ENCODE measurements at regions not wholly inside any gene's neighbourhood (a gene's known extent, or its start where the extent isn't known, plus 50 kb on each side); places are given as distances from the start of the nearest gene placed in this dataset.
"Not testable (repeated sequence)": the region's sequence is repeated elsewhere in the genome, so short reads cannot be mapped to it uniquely, and the experiment has no call there.

- H3K27ac ChIP-seq (ENCODE audit: low read depth, low read length) = no peak overlapping the region
- peaks cover 4% of the 10 kb centered on the region; the same call in 1 of the 2 replicates for H3K9me3 ChIP-seq (ENCODE audit: insufficient read depth, low read depth, low read length)
- H3K36me3 ChIP-seq (ENCODE audit: insufficient read depth, low read length) = no peaks in the 10 kb centered on the region
- no peaks in the 10 kb centered on the region for H3K4me1 ChIP-seq (ENCODE audit: insufficient read depth, low read length)
- 90% methylated on average over 2 of the region's 3 CpGs for WGBS
- H3K27me3 ChIP-seq (ENCODE audit: insufficient read depth, low read length) = no peaks in the 10 kb centered on the region
- H3K9ac ChIP-seq (ENCODE audit: low read depth, low read length) = no peak overlapping the region
- H3K4me3 ChIP-seq (ENCODE audit: low read length) = no peak overlapping the region
Observed at GRCh38 chr12:88703790-88704189, 123.5 kb upstream of the KITLG start.

- no peak overlapping the region for H3K9ac ChIP-seq (ENCODE audit: low read depth, low read length)
- peaks cover 19% of the 10 kb centered on the region for H3K9me3 ChIP-seq (ENCODE audit: insufficient read depth, low read depth, low read length)
- no peak overlapping the region for H3K27ac ChIP-seq (ENCODE audit: low read depth, low read length)
- WGBS = over 99% methylated on average over 3 of the region's 3 CpGs
- no peak overlapping the region for H3K4me3 ChIP-seq (ENCODE audit: low read length)
- H3K4me1 ChIP-seq (ENCODE audit: insufficient read depth, low read length) = no peaks in the 10 kb centered on the region
- no peaks in the 10 kb centered on the region for H3K27me3 ChIP-seq (ENCODE audit: insufficient read depth, low read length)
- H3K36me3 ChIP-seq (ENCODE audit: insufficient read depth, low read length) = no peaks in the 10 kb centered on the region
Observed at GRCh38 chr12:88698471-88698870, 118.2 kb upstream of the KITLG start.

DNA sequence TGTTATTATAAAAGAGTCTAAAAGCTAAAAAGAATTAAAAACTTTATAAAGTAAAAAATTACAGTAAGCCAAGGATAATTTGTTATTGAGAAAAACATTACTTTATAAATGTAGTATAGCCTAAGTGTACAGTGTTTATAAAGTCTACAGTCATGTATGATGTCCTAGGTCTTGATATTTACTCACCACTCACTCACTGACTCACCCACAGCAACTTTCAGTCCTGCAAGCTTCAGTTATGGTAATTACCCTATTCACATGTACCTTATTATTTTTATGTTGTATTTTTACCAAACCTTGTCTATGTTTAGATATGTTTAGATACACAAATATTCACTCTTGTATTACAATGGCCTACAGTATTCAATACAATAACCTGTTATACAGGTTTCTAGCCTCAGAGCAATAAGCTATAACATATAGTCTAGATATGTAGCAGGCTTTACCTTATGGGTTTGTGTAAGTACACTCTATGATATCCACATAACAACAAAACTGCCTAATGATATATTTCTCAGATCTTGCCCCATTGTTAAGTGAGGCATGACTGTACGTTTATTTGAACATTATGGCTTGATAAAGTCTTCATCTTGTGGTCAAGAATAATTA is 113.7 kb upstream of the KITLG start:
- H3K9ac ChIP-seq (ENCODE audit: low read depth, low read length) = no peak overlapping the region
- H3K4me1 ChIP-seq (ENCODE audit: insufficient read depth, low read length) = no peaks in the 10 kb centered on the region
- H3K9me3 ChIP-seq (ENCODE audit: insufficient read depth, low read depth, low read length) = peaks cover 15% of the 10 kb centered on the region
- no peaks in the 10 kb centered on the region for H3K36me3 ChIP-seq (ENCODE audit: insufficient read depth, low read length)
- H3K27ac ChIP-seq (ENCODE audit: low read depth, low read length) = no peak overlapping the region
- no CpG with 5 or more reads among the region's 1 CpG for WGBS
- H3K27me3 ChIP-seq (ENCODE audit: insufficient read depth, low read length) = no peaks in the 10 kb centered on the region
- H3K4me3 ChIP-seq (ENCODE audit: low read length) = no peak overlapping the region

- H3K27me3 ChIP-seq (ENCODE audit: insufficient read depth, low read length) = no peaks in the 10 kb centered on the region
- no peaks in the 10 kb centered on the region for H3K36me3 ChIP-seq (ENCODE audit: insufficient read depth, low read length)
- H3K4me1 ChIP-seq (ENCODE audit: insufficient read depth, low read length) = no peaks in the 10 kb centered on the region
- H3K9ac ChIP-seq (ENCODE audit: low read depth, low read length) = no peak overlapping the region
- no peak overlapping the region for H3K27ac ChIP-seq (ENCODE audit: low read depth, low read length)
- peaks cover 15% of the 10 kb centered on the region for H3K9me3 ChIP-seq (ENCODE audit: insufficient read depth, low read depth, low read length)
- H3K4me3 ChIP-seq (ENCODE audit: low read length) = no peak overlapping the region
Observed at GRCh38 chr12:88691811-88692210, 111.5 kb upstream of the KITLG start.

DNA sequence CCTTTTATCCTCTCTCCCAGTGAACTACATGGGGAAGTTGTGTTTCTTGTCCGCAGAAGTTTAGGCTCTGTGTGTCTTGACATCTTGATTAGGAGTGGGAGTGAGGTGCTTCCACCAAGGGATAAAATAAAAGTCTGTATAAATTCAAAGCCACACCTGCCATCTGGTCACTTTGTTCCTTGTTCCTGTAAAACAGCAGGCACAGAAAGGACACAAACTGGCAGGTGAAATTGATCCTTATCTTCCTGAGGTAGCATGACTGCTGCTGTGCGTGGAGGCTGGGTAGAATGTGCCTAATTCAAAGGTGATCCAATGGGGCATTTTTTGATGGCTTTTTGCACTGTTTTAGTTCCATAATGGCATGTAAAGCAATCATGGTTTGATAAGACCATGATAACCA is 104.3 kb upstream of the KITLG start:
- H3K9ac ChIP-seq (ENCODE audit: low read depth, low read length) = no peak overlapping the region
- WGBS = 94% methylated on average over 2 of the region's 2 CpGs
- no peaks in the 10 kb centered on the region for H3K4me1 ChIP-seq (ENCODE audit: insufficient read depth, low read length)
- H3K9me3 ChIP-seq (ENCODE audit: insufficient read depth, low read depth, low read length) = peaks cover 10% of the 10 kb centered on the region; the same call in 1 of the 2 replicates
- no peak overlapping the region for H3K27ac ChIP-seq (ENCODE audit: low read depth, low read length)
- no peak overlapping the region for H3K4me3 ChIP-seq (ENCODE audit: low read length)
- no peaks in the 10 kb centered on the region for H3K36me3 ChIP-seq (ENCODE audit: insufficient read depth, low read length)
- no peaks in the 10 kb centered on the region for H3K27me3 ChIP-seq (ENCODE audit: insufficient read depth, low read length)

DNA sequence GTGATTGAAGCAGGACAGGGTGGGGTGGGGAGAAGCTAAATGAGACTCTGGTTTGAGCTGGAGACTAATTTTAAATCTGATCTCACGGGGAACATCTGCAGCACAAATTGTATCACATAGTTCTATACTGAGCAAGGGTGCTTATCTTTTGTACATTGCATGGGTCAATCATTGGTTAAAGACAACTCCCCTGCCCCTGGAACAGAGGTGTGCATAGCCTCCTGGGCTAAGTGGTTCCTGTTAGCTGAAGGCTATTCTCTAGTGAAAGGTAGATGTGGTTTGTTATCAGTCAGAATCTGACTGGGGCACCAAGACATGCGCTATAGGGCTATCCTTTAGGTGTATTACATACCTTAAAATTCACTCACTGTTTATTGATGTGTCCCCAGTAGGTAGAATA is 103.9 kb upstream of the KITLG start:
- H3K9ac ChIP-seq (ENCODE audit: low read depth, low read length) = no peak overlapping the region
- H3K4me3 ChIP-seq (ENCODE audit: low read length) = no peak overlapping the region
- peaks cover 10% of the 10 kb centered on the region; the same call in 1 of the 2 replicates for H3K9me3 ChIP-seq (ENCODE audit: insufficient read depth, low read depth, low read length)
- 93% methylated on average over 2 of the region's 2 CpGs for whole genome bisulfite sequencing
- no peaks in the 10 kb centered on the region for H3K36me3 ChIP-seq (ENCODE audit: insufficient read depth, low read length)
- no peak overlapping the region for H3K27ac ChIP-seq (ENCODE audit: low read depth, low read length)
- H3K27me3 ChIP-seq (ENCODE audit: insufficient read depth, low read length) = no peaks in the 10 kb centered on the region
- no peaks in the 10 kb centered on the region for H3K4me1 ChIP-seq (ENCODE audit: insufficient read depth, low read length)

DNA sequence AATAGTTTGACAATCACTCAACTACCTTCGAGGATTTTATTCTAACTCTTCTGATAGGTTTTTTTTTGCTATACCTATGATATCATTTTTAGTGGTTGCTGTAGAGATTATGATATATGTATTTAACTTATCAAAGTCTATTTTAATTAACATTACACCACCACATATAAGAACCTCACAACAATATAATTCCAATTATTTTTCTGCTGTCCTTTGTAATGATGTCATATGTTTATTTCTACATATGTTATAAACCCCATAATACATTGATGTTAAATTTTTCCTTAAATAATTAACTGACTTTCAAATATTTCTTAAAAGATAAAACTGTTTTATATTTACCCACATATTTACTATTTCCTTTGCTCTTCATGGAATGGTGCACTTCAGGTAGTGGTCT is 103.4 kb upstream of the KITLG start:
- Histone ChIP-seq H3K9ac (ENCODE audit: low read depth, low read length) (no peak overlapping the region), H3K27ac (ENCODE audit: low read depth, low read length) (no peak overlapping the region), H3K4me3 (ENCODE audit: low read length) (no peak overlapping the region), H3K27me3 (ENCODE audit: insufficient read depth, low read length) (no peaks in the 10 kb centered on the region), H3K9me3 (ENCODE audit: insufficient read depth, low read depth, low read length) (peaks cover 10% of the 10 kb centered on the region; the same call in 1 of the 2 replicates), H3K4me1 (ENCODE audit: insufficient read depth, low read length) (no peaks in the 10 kb centered on the region), H3K36me3 (ENCODE audit: insufficient read depth, low read length) (no peaks in the 10 kb centered on the region)
- WGBS = no CpG with 5 or more reads among the region's 1 CpG

GRCh38 chr12:88681271-88681670 is 101.0 kb upstream of the KITLG start:
- H3K27me3 ChIP-seq (ENCODE audit: insufficient read depth, low read length) = no peaks in the 10 kb centered on the region
- H3K9me3 ChIP-seq (ENCODE audit: insufficient read depth, low read depth, low read length) = 0 out of 2 replicates have a peak, but pooled peaks cover 7% of the 10 kb centered on the region
- WGBS = 90% methylated on average over 1 of the region's 1 CpG
- no peaks in the 10 kb centered on the region for H3K4me1 ChIP-seq (ENCODE audit: insufficient read depth, low read length)
- H3K36me3 ChIP-seq (ENCODE audit: insufficient read depth, low read length) = no peaks in the 10 kb centered on the region
- H3K4me3 ChIP-seq (ENCODE audit: low read length) = no peak overlapping the region
- no peak overlapping the region for H3K9ac ChIP-seq (ENCODE audit: low read depth, low read length)
- no peak overlapping the region for H3K27ac ChIP-seq (ENCODE audit: low read depth, low read length)

- Histone ChIP-seq H3K4me3 (ENCODE audit: low read length) (no peak overlapping the region), H3K27ac (ENCODE audit: low read depth, low read length) (no peak overlapping the region), H3K4me1 (ENCODE audit: insufficient read depth, low read length) (no peaks in the 10 kb centered on the region)
Observed at GRCh38 chr12:88677464-88677863, 97.2 kb upstream of the KITLG start.

GRCh38 chr12:88667615-88668014 is 87.3 kb upstream of the KITLG start:
- H3K27ac ChIP-seq (ENCODE audit: low read depth, low read length); H3K4me3 ChIP-seq (ENCODE audit: low read length): not testable (repeated sequence)
- 89% methylated on average over 5 of the region's 5 CpGs for WGBS

More at GRCh38 chr12:88677464-88677863, 97.2 kb upstream of the KITLG start:
- H3K9me3 ChIP-seq (ENCODE audit: insufficient read depth, low read depth, low read length) = 0 out of 2 replicates have a peak, but pooled peaks cover 7% of the 10 kb centered on the region
- H3K9ac ChIP-seq (ENCODE audit: low read depth, low read length) = no peak overlapping the region
- no peaks in the 10 kb centered on the region for H3K27me3 ChIP-seq (ENCODE audit: insufficient read depth, low read length)
- H3K36me3 ChIP-seq (ENCODE audit: insufficient read depth, low read length) = no peaks in the 10 kb centered on the region

GRCh38 chr12:88665071-88665470 is 84.8 kb upstream of the KITLG start:
- H3K4me3 ChIP-seq (ENCODE audit: low read length) = no peak overlapping the region
- H3K9ac ChIP-seq (ENCODE audit: low read depth, low read length) = no peak overlapping the region
- no peaks in the 10 kb centered on the region for H3K36me3 ChIP-seq (ENCODE audit: insufficient read depth, low read length)
- H3K9me3 ChIP-seq (ENCODE audit: insufficient read depth, low read depth, low read length) = no peaks in the 10 kb centered on the region
- no peak overlapping the region for H3K27ac ChIP-seq (ENCODE audit: low read depth, low read length)
- peaks cover 9% of the 10 kb centered on the region for H3K4me1 ChIP-seq (ENCODE audit: insufficient read depth, low read length)
- H3K27me3 ChIP-seq (ENCODE audit: insufficient read depth, low read length) = no peaks in the 10 kb centered on the region

More at GRCh38 chr12:88667615-88668014, 87.3 kb upstream of the KITLG start:
- H3K27me3 ChIP-seq (ENCODE audit: insufficient read depth, low read length); H3K9ac ChIP-seq (ENCODE audit: low read depth, low read length); H3K4me1 ChIP-seq (ENCODE audit: insufficient read depth, low read length); H3K36me3 ChIP-seq (ENCODE audit: insufficient read depth, low read length); H3K9me3 ChIP-seq (ENCODE audit: insufficient read depth, low read depth, low read length): not testable (repeated sequence)

DNA sequence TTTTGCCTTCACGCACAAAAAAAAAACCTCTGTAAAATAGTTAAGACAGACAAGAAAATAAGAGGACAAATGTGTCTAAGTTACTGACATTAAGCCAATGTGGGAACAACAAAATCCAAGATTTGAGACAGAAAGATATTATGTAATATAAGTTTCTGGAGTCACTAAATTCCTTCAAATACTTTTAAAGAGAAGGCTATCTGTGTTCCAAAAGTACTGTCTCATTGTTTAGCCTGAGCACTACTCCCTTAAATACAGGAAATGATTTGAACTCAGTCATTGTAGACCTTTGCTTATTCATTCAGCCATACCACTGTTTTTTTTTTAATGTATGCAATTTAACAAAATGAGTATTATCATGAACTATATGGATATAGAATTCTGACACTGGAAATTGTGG is 82.7 kb upstream of the KITLG start:
- WGBS = no CpG with 5 or more reads among the region's 1 CpG
- peaks cover 9% of the 10 kb centered on the region for H3K4me1 ChIP-seq (ENCODE audit: insufficient read depth, low read length)
- no peak overlapping the region for H3K4me3 ChIP-seq (ENCODE audit: low read length)
- no peak overlapping the region for H3K9ac ChIP-seq (ENCODE audit: low read depth, low read length)
- no peaks in the 10 kb centered on the region for H3K36me3 ChIP-seq (ENCODE audit: insufficient read depth, low read length)
- H3K27me3 ChIP-seq (ENCODE audit: insufficient read depth, low read length) = no peaks in the 10 kb centered on the region
- H3K9me3 ChIP-seq (ENCODE audit: insufficient read depth, low read depth, low read length) = no peaks in the 10 kb centered on the region
- H3K27ac ChIP-seq (ENCODE audit: low read depth, low read length) = no peak overlapping the region
